ENCODE measurements at regions not wholly inside any gene's neighbourhood (a gene's known extent, or its start where the extent isn't known, plus 50 kb on each side); places are given as distances from the start of the nearest gene placed in this dataset.

GRCh38 chr13:47330031-47330430, 433.2 kb upstream of the HTR2A start:
- no peaks in the 10 kb centered on the region for H3K27me3 ChIP-seq
- peaks cover 0 to 9% (median 0%) of the 10 kb centered on the region in 4 donors for H3K4me1 ChIP-seq
- TF ChIP-seq POLR2A (IDR thresholded peaks at IDR 0.05; ENCODE audit: low read depth) (no peak), CTCF (IDR thresholded peaks at IDR 0.05) (no peak), POLR2AphosphoS5 (IDR thresholded peaks at IDR 0.05) (no peak), EP300 (IDR thresholded peaks at IDR 0.05) (no peak)
- no peak overlapping the region for H3K4me3 ChIP-seq
- H3K36me3 ChIP-seq = no peaks in the 10 kb centered on the region
- intact Hi-C loops (cut with DNase I) = no loop called here
- WGBS = 89% methylated on average over 3 of the region's 6 CpGs
- DNase-seq (ENCODE audit: extremely low spot score) = no peak
- H3K9me3 ChIP-seq = no peaks in the 10 kb centered on the region
- no peak overlapping the region for H3K27ac ChIP-seq (replicated peaks in 1 of 4)

GRCh38 chr13:47327861-47328260, 431.0 kb upstream of the HTR2A start:
- H3K4me3 ChIP-seq = no peak overlapping the region
- H3K27ac ChIP-seq (replicated peaks in 1 of 4) = no peak overlapping the region
- intact Hi-C loops (cut with DNase I) = no loop called here
- no peaks in the 10 kb centered on the region for H3K27me3 ChIP-seq
- H3K36me3 ChIP-seq = no peaks in the 10 kb centered on the region
- H3K4me1 ChIP-seq = peaks cover 0 to 9% (median 0%) of the 10 kb centered on the region in 4 donors
- H3K9me3 ChIP-seq = no peaks in the 10 kb centered on the region
- WGBS = 70% methylated on average over 1 of the region's 1 CpG
- DNase-seq (ENCODE audit: extremely low spot score) = no peak
- TF ChIP-seq CTCF (IDR thresholded peaks at IDR 0.05) = no peak
- TF ChIP-seq EP300 (IDR thresholded peaks at IDR 0.05) = no peak
- TF ChIP-seq POLR2AphosphoS5 (IDR thresholded peaks at IDR 0.05) = no peak
- TF ChIP-seq POLR2A (IDR thresholded peaks at IDR 0.05; ENCODE audit: low read depth) = no peak

- H3K27ac ChIP-seq (replicated peaks in 1 of 4) = no peak overlapping the region
- no peaks in the 10 kb centered on the region for H3K27me3 ChIP-seq
- WGBS = 65% methylated on average over 2 of the region's 2 CpGs
- no peak for DNase-seq (ENCODE audit: extremely low spot score)
- no peaks in the 10 kb centered on the region for H3K4me1 ChIP-seq
- no peaks in the 10 kb centered on the region for H3K36me3 ChIP-seq
- no peak for TF ChIP-seq POLR2AphosphoS5 (IDR thresholded peaks at IDR 0.05)
- TF ChIP-seq CTCF (IDR thresholded peaks at IDR 0.05) = no peak
- TF ChIP-seq EP300 (IDR thresholded peaks at IDR 0.05) = no peak
- no peak for TF ChIP-seq POLR2A (IDR thresholded peaks at IDR 0.05; ENCODE audit: low read depth)
- no peak overlapping the region for H3K4me3 ChIP-seq
- intact Hi-C loops (cut with DNase I) = no loop called here
- H3K9me3 ChIP-seq = no peaks in the 10 kb centered on the region
Measured at GRCh38 chr13:47326061-47326460, 429.2 kb upstream of the HTR2A start.

- Histone ChIP-seq H3K4me1 (no peaks in the 10 kb centered on the region), H3K36me3 (no peaks in the 10 kb centered on the region), H3K9me3 (no peaks in the 10 kb centered on the region), H3K27me3 (no peaks in the 10 kb centered on the region), H3K27ac (replicated peaks in 1 of 4) (no peak overlapping the region), H3K4me3 (no peak overlapping the region)
- DNase-seq (ENCODE audit: extremely low spot score) = no peak
- no peak for TF ChIP-seq POLR2AphosphoS5 (IDR thresholded peaks at IDR 0.05)
- TF ChIP-seq POLR2A (IDR thresholded peaks at IDR 0.05; ENCODE audit: low read depth) = no peak
- no peak for TF ChIP-seq EP300 (IDR thresholded peaks at IDR 0.05)
- no peak for TF ChIP-seq CTCF (IDR thresholded peaks at IDR 0.05)
- intact Hi-C loops (cut with DNase I) = no loop called here
- 64% methylated on average over 3 of the region's 3 CpGs for WGBS
Measured at GRCh38 chr13:47317356-47317755, 420.5 kb upstream of the HTR2A start.

- TF ChIP-seq EP300 (IDR thresholded peaks at IDR 0.05) (no peak), POLR2AphosphoS5 (IDR thresholded peaks at IDR 0.05) (no peak), CTCF (IDR thresholded peaks at IDR 0.05) (no peak), POLR2A (IDR thresholded peaks at IDR 0.05; ENCODE audit: low read depth) (no peak)
- 40% methylated on average over 1 of the region's 1 CpG for WGBS
- intact Hi-C loops (cut with DNase I) = no loop called here
- Histone ChIP-seq H3K27ac (replicated peaks in 1 of 4) (no peak overlapping the region), H3K27me3 (no peaks in the 10 kb centered on the region), H3K4me1 (no peaks in the 10 kb centered on the region), H3K4me3 (no peak overlapping the region), H3K9me3 (peaks cover 0 to 6% (median 5%) of the 10 kb centered on the region in 4 donors), H3K36me3 (no peaks in the 10 kb centered on the region)
- DNase-seq (ENCODE audit: extremely low spot score) = no peak
Measured at GRCh38 chr13:47310401-47310800, 413.5 kb upstream of the HTR2A start.

Measured in esophagus muscularis mucosa (tissue), 4 donors.